Adrenal gland (tissue), 5 donors: ENCODE measurements at regions not wholly inside any gene's neighbourhood (a gene's known extent, or its start where the extent isn't known, plus 50 kb on each side); places are given as distances from the start of the nearest gene placed in this dataset.

ENCODE experiments used
- CTCF ChIP-seq, 6 experiments: fragments of 450-650 bp in 4 of 6; fragments of 200-600 bp in 2 of 6; sonication (generic) in 1 of 6; IDR thresholded peaks; 1 replicate in 5 of 6; 2 replicates in 1 of 6; pipeline versions ENCODE4 v1.5.1 to v1.8.0; 2016 to 2021; ENCODE audit warnings: antibody characterized with exemption in 6 of 6, mild to moderate bottlenecking in 2 of 6, moderate library complexity in 1 of 6
- POLR2A ChIP-seq, 2 donors: fragments of 450-650 bp; IDR thresholded peaks; one replicate each; pipeline ENCODE4 v1.6.1; 2017; ENCODE audit warnings: antibody characterized with exemption in 2 of 2, mild to moderate bottlenecking in 2 of 2, moderate library complexity in 1 of 2
- donor health status: DM: no; HTN: no; CAD: no.

GRCh38 chr18:71485611-71486010, 1058.5 kb downstream of the CBLN2 start:
- TF ChIP-seq CTCF (IDR thresholded peaks at IDR 0.05), result no peak
- no peak for TF ChIP-seq POLR2A (IDR thresholded peaks at IDR 0.05)
